ENCODE measurements at regions not wholly inside any gene's neighbourhood (a gene's known extent, or its start where the extent isn't known, plus 50 kb on each side); places are given as distances from the start of the nearest gene placed in this dataset.
"Not testable (repeated sequence)": the region's sequence is repeated elsewhere in the genome, so short reads cannot be mapped to it uniquely, and the experiment has no call there.

- H3K27ac ChIP-seq: no peak overlapping the region
- no peaks in the 10 kb centered on the region for H3K36me3 ChIP-seq (replicated peaks)
- H3K27me3 ChIP-seq (replicated peaks): no peaks in the 10 kb centered on the region
- no peak for TF ChIP-seq CTCF (IDR thresholded peaks at IDR 0.05; ENCODE audit: low read depth, low read length, missing control alignments)
- no peak overlapping the region for H3K4me3 ChIP-seq (ENCODE audit: low read depth, low read length)
- in situ Hi-C loops (cut with HindIII; ENCODE audit: low pct_ligation_motif_present, low sequenced_read_pairs): no loop called here
- DNase-seq: no peak
Observed at GRCh38 chr2:161068670-161069069, 91.6 kb upstream of the TANK start.

- DNase-seq: no peak
- Histone ChIP-seq H3K27ac (no peak overlapping the region), H3K4me3 (ENCODE audit: low read depth, low read length) (no peak overlapping the region), H3K36me3 (replicated peaks) (no peaks in the 10 kb centered on the region), H3K27me3 (replicated peaks) (no peaks in the 10 kb centered on the region)
- TF ChIP-seq CTCF (IDR thresholded peaks at IDR 0.05; ENCODE audit: low read depth, low read length, missing control alignments): no peak
- in situ Hi-C loops (cut with HindIII; ENCODE audit: low pct_ligation_motif_present, low sequenced_read_pairs): no loop called here
Observed at GRCh38 chr2:161070693-161071479, 89.3 kb upstream of the TANK start.

DNA sequence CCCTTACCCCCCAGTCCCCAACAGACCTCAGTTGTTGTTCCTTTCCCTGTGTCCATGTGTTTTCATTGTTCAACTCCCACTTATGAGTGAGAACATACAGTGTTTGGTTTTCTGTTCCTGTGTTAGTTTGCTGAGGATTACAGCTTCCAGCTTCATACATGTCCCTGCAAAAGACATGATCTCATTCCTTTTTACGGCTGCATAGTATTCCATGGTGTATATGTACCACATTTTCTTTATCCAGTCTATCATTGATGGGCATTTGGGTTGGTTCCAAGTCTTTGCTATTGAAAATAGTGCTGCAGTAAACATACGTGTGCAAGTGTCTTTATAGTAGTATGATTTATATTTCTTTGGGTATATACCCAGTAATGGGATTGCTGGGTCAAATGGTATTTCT lies 87.8 kb upstream of the TANK start:
- DNase-seq; H3K36me3 ChIP-seq (replicated peaks); H3K4me3 ChIP-seq (ENCODE audit: low read depth, low read length); H3K27me3 ChIP-seq (replicated peaks); in situ Hi-C loops (cut with HindIII; ENCODE audit: low pct_ligation_motif_present, low sequenced_read_pairs); H3K27ac ChIP-seq: not testable (repeated sequence)

DNA sequence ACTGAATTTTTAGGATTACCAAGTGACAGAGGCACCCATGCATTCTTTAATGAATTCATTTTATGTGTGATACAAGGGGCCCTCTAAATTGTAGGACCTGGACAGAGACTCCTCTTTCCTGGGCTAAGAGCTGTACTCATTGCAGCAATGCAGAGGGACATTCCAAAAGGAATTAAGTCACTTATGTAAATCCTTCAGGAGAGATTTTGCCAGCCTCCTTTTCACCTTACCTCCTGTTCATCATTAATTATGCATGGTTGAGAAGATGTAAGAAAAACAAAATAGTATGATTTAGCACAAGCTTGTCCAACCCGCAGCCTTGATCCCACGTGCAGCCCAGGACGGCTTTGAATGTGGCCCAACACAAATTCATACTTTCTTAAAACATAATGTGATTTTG lies 84.5 kb upstream of the TANK start:
- DNase-seq: no peak
- no peaks in the 10 kb centered on the region for H3K36me3 ChIP-seq (replicated peaks)
- no peak overlapping the region for H3K27ac ChIP-seq
- H3K27me3 ChIP-seq (replicated peaks): no peaks in the 10 kb centered on the region
- in situ Hi-C loops (cut with HindIII; ENCODE audit: low pct_ligation_motif_present, low sequenced_read_pairs): no loop called here
- no peak for TF ChIP-seq CTCF (IDR thresholded peaks at IDR 0.05; ENCODE audit: low read depth, low read length, missing control alignments)
- no peak overlapping the region for H3K4me3 ChIP-seq (ENCODE audit: low read depth, low read length)

- no peak for TF ChIP-seq CTCF (IDR thresholded peaks at IDR 0.05; ENCODE audit: low read depth, low read length, missing control alignments)
- no peak overlapping the region for H3K4me3 ChIP-seq (ENCODE audit: low read depth, low read length)
- H3K27ac ChIP-seq: peak overlapping the region; percentile 42
- no peaks in the 10 kb centered on the region for H3K36me3 ChIP-seq (replicated peaks)
- DNase-seq: no peak
- H3K27me3 ChIP-seq (replicated peaks): no peaks in the 10 kb centered on the region
- in situ Hi-C loops (cut with HindIII; ENCODE audit: low pct_ligation_motif_present, low sequenced_read_pairs): no loop called here
Observed at GRCh38 chr2:161076936-161077335, 83.3 kb upstream of the TANK start.

- DNase-seq: peak; percentile 24
- H3K27ac ChIP-seq: peak overlapping the region; percentile 42
Observed at GRCh38 chr2:161077367-161078210, 82.6 kb upstream of the TANK start.

More at GRCh38 chr2:161077367-161078210, 82.6 kb upstream of the TANK start:
- no peak overlapping the region for H3K4me3 ChIP-seq (ENCODE audit: low read depth, low read length)
- no peaks in the 10 kb centered on the region for H3K36me3 ChIP-seq (replicated peaks)
- in situ Hi-C loops (cut with HindIII; ENCODE audit: low pct_ligation_motif_present, low sequenced_read_pairs): no loop called here
- H3K27me3 ChIP-seq (replicated peaks): no peaks in the 10 kb centered on the region
- TF ChIP-seq CTCF (IDR thresholded peaks at IDR 0.05; ENCODE audit: low read depth, low read length, missing control alignments): no peak
